SK-N-SH (cell line): ENCODE measurements at regions not wholly inside any gene's neighbourhood (a gene's known extent, or its start where the extent isn't known, plus 50 kb on each side); places are given as distances from the start of the nearest gene placed in this dataset.

Experiments used
- CTCF ChIA-PET: fragments of 300-600, 350-600 bp; formaldehyde crosslinking; extraction: SDS; loops from one replicate; lab custom pipeline; 2021; lab: Yijun Ruan, JAX
- POLR2A ChIA-PET: fragments of 350-600 bp; sonication (Branson Sonifier 250); formaldehyde crosslinking; extraction: SDS; loops from one replicate; lab custom pipeline; 2020; ENCODE audit warnings: antibody characterized with exemption, inconsistent platforms; lab: Yijun Ruan, JAX
- DNase-seq: peaks from one replicate; pipeline ENCODE4 v3.0.0; 2012
- H2AFZ ChIP-seq: fragments of 200-600 bp; sonication (generic); 2 replicates; pipeline ENCODE4 v1.8.1; 2016; ENCODE audit warnings: antibody characterized with exemption, mild to moderate bottlenecking, low read depth
- H3F3A ChIP-seq: fragments of 200-600 bp; sonication (generic); replicated peaks from 2 replicates; pipeline ENCODE3; 2016; ENCODE audit warnings: antibody characterized with exemption, mild to moderate bottlenecking; ENCODE audit not compliant: insufficient read depth
- H3K27ac ChIP-seq, 2 experiments: fragments of 200-500 bp in 1 of 2; fragments of 200-600 bp in 1 of 2; sonication (Bioruptor generic) in 1 of 2; sonication (generic), shearing (Covaris generic) in 1 of 2; 2 replicates each; pipeline versions ENCODE4 v1.5.1 to v1.6.1; 2014 to 2016; ENCODE audit warnings: low read depth in 2 of 2, inconsistent platforms in 1 of 2, low read length in 1 of 2, mild to moderate bottlenecking in 1 of 2, mixed read lengths in 1 of 2
- H3K27me3 ChIP-seq: fragments of 200-600 bp; sonication (generic), shearing (Covaris generic); 2 replicates; pipeline ENCODE4 v1.6.1; 2016; ENCODE audit warnings: mixed run types; ENCODE audit not compliant: insufficient read depth
- H3K36me3 ChIP-seq, 2 experiments: fragments of 200-500 bp in 1 of 2; fragments of 200-600 bp in 1 of 2; sonication (Bioruptor generic) in 1 of 2; sonication (generic) in 1 of 2; replicated peaks in 1 of 2; 2 replicates each; pipeline versions ENCODE3 to v1.5.1; 2014 to 2016; ENCODE audit warnings: low read length in 1 of 2, mild to moderate bottlenecking in 1 of 2; ENCODE audit not compliant: insufficient read depth in 2 of 2, control insufficient read depth in 1 of 2
- H3K4me1 ChIP-seq, 2 experiments: fragments of 200-500 bp in 1 of 2; fragments of 200-600 bp in 1 of 2; sonication (Bioruptor generic) in 1 of 2; sonication (generic), shearing (Covaris generic) in 1 of 2; 2 replicates each; pipeline versions ENCODE4 v1.5.1 to v1.6.1; 2014 to 2016; ENCODE audit warnings: low read depth in 1 of 2, low read length in 1 of 2, mixed run types in 1 of 2; ENCODE audit not compliant: insufficient read depth in 2 of 2, control insufficient read depth in 1 of 2
- H3K4me2 ChIP-seq: fragments of 200-600 bp; sonication (generic), shearing (Covaris generic); 2 replicates; pipeline ENCODE4 v1.6.1; 2017; ENCODE audit warnings: mixed run types
- H3K4me3 ChIP-seq, 2 experiments: fragments of 200-500 bp in 1 of 2; fragments of 200-600 bp in 1 of 2; sonication (Bioruptor generic) in 1 of 2; sonication (generic), shearing (Covaris generic) in 1 of 2; 2 replicates each; pipeline versions ENCODE4 v1.5.1 to v1.8.1; 2014 to 2016; ENCODE audit warnings: low read depth in 2 of 2, inconsistent platforms in 1 of 2, low read length in 1 of 2, mild to moderate bottlenecking in 1 of 2, mixed read lengths in 1 of 2, moderate library complexity in 1 of 2
- H3K79me2 ChIP-seq: fragments of 200-600 bp; sonication (generic); 2 replicates; pipeline ENCODE4 v1.8.1; 2017; ENCODE audit warnings: mild to moderate bottlenecking; ENCODE audit not compliant: insufficient read depth
- H3K9ac ChIP-seq: fragments of 200-600 bp; sonication (generic); 2 replicates; pipeline ENCODE4 v1.6.1; 2017; ENCODE audit warnings: mixed run types
- H3K9me2 ChIP-seq: fragments of 200-600 bp; sonication (generic); 2 replicates; pipeline ENCODE4 v1.6.1; 2017; ENCODE audit warnings: mixed run types
- H3K9me3 ChIP-seq: fragments of 200-600 bp; sonication (generic); 2 replicates; pipeline ENCODE4 v1.6.1; 2017; ENCODE audit warnings: mixed run types, mild to moderate bottlenecking, moderate library complexity
- H4K20me1 ChIP-seq: fragments of 200-600 bp; sonication (generic); 2 replicates; pipeline ENCODE4 v1.6.1; 2017; ENCODE audit warnings: mild to moderate bottlenecking, mixed run types; ENCODE audit not compliant: insufficient read depth
- CHD2 ChIP-seq: fragments of 150-350 bp; IDR thresholded peaks from 2 replicates; pipeline ENCODE4 v1.6.1; 2018; ENCODE audit warnings: low read length; ENCODE audit not compliant: partially characterized antibody
- EZH2phosphoT487 ChIP-seq: fragments of 200-600 bp; sonication (generic); IDR thresholded peaks from 2 replicates; pipeline ENCODE4 v1.6.1; 2017; ENCODE audit warnings: low read depth, mixed run types, mild to moderate bottlenecking, antibody characterized with exemption, moderate library complexity, borderline replicate concordance
- FOSL2 ChIP-seq: IDR thresholded peaks from 2 replicates; pipeline ENCODE4 v1.4.0; 2012; ENCODE audit warnings: low read depth, mild to moderate bottlenecking, moderate library complexity, borderline replicate concordance
- FOXJ3 ChIP-seq: sonication (generic); formaldehyde crosslinking; IDR thresholded peaks from 2 replicates; pipeline ENCODE4 v1.5.1; 2020; ENCODE audit warnings: mild to moderate bottlenecking, missing genetic modification reagents
- GABPA ChIP-seq: IDR thresholded peaks from 2 replicates; pipeline ENCODE4 v1.4.0; 2012; ENCODE audit warnings: low read depth, mild to moderate bottlenecking
- GATA2 ChIP-seq: sonication (generic); formaldehyde crosslinking; IDR thresholded peaks from 2 replicates; pipeline ENCODE4 v1.5.0; 2020; ENCODE audit warnings: mild to moderate bottlenecking, missing genetic modification reagents
- IRF3 ChIP-seq: fragments of 150-350 bp; IDR thresholded peaks from 2 replicates; pipeline ENCODE4 v1.6.1; 2016; ENCODE audit warnings: mild to moderate bottlenecking, low read depth, low read length
- JUND ChIP-seq: IDR thresholded peaks from 2 replicates; pipeline ENCODE4 v1.4.0; 2012
- MAX ChIP-seq: IDR thresholded peaks from 2 replicates; pipeline ENCODE4 v1.4.0; 2012; ENCODE audit warnings: low read depth
- MXI1 ChIP-seq: IDR thresholded peaks from 2 replicates; pipeline ENCODE4 v1.6.1; 2012; ENCODE audit warnings: mild to moderate bottlenecking, low read depth, low read length, improper control_type of control experiment
- NFIC ChIP-seq: IDR thresholded peaks from 2 replicates; pipeline ENCODE4 v1.4.0; 2012; ENCODE audit warnings: borderline replicate concordance
- NRF1 ChIP-seq: IDR thresholded peaks from 2 replicates; pipeline ENCODE4 v1.6.1; 2012; ENCODE audit warnings: low read depth, mild to moderate bottlenecking, low read length
- PBX3 ChIP-seq: IDR thresholded peaks from 2 replicates; pipeline ENCODE4; 2012
- POLR2AphosphoS5 ChIP-seq: IDR thresholded peaks from 2 replicates; pipeline ENCODE4 v1.6.1; 2012; ENCODE audit warnings: low read depth, low read length
- RAD21 ChIP-seq: IDR thresholded peaks from 2 replicates; pipeline ENCODE4 v1.6.1; 2012; ENCODE audit warnings: mild to moderate bottlenecking, low read length
- RFX5 ChIP-seq: IDR thresholded peaks from 2 replicates; pipeline ENCODE4 v1.6.1; 2012; ENCODE audit warnings: mild to moderate bottlenecking, improper control_type of control experiment, low read length
- RXRA ChIP-seq: IDR thresholded peaks from 2 replicates; pipeline ENCODE4 v1.4.0; 2012; ENCODE audit warnings: low read depth, mild to moderate bottlenecking, borderline replicate concordance
- SMC3 ChIP-seq: IDR thresholded peaks from 2 replicates; pipeline ENCODE4 v1.6.1; 2012; ENCODE audit warnings: low read depth, low read length, improper control_type of control experiment
- TAF1 ChIP-seq: IDR thresholded peaks from 2 replicates; pipeline ENCODE4 v1.6.1; 2012; ENCODE audit warnings: low read depth, mild to moderate bottlenecking, low read length, moderate library complexity, borderline replicate concordance
- TCF12 ChIP-seq: IDR thresholded peaks from 2 replicates; pipeline ENCODE4 v1.4.0; 2012
- TEAD4 ChIP-seq: IDR thresholded peaks from 2 replicates; pipeline ENCODE4 v1.4.0; 2012; ENCODE audit warnings: mild to moderate bottlenecking, borderline replicate concordance; ENCODE audit not compliant: insufficient read depth
- USF1 ChIP-seq: IDR thresholded peaks from 2 replicates; pipeline ENCODE4 v1.4.0; 2012; ENCODE audit warnings: low read depth, borderline replicate concordance
- YY1 ChIP-seq: IDR thresholded peaks from 2 replicates; pipeline ENCODE4 v1.4.0; 2012; ENCODE audit warnings: low read depth, mild to moderate bottlenecking
- WGBS: methylation state at CpG from one replicate; pipeline ENCODE4 v1.1.6; 2017; ENCODE audit warnings: low lambda C conversion rate; 5-methylcytosine and 5-hydroxymethylcytosine counted together
- TF ChIP-seq, protein P1 (sequence below): fragments of 150-350 bp; IDR thresholded peaks from 2 replicates; pipeline ENCODE4 v1.6.1; 2017; ENCODE audit warnings: antibody characterized with exemption, low read length, low read depth, borderline replicate concordance

GRCh38 chr2:114213808-114214207 is 228.6 kb upstream of the DPP10 start:
- Histone ChIP-seq H3K4me2 (no peak overlapping the region), H3K79me2 (no peaks in the 10 kb centered on the region), H3K36me3 (no peaks in the 10 kb centered on the region), H3K4me3 (no peak overlapping the region), H3K27ac (no peak overlapping the region), H3F3A (no peaks in the 10 kb centered on the region), H3K9ac (no peak overlapping the region), H3K4me1 (no peaks in the 10 kb centered on the region), H3K9me2 (no peaks in the 10 kb centered on the region), H3K9me3 (no peaks in the 10 kb centered on the region), H4K20me1 (no peaks in the 10 kb centered on the region), H3K27me3 (no peaks in the 10 kb centered on the region), H2AFZ (no peak overlapping the region)
- ChIA-PET CTCF (no interaction called here), POLR2A (no interaction called here)
- TF ChIP-seq GABPA (no peak), MAX (no peak), NFIC (no peak), MXI1 (no peak), SMC3 (no peak), FOSL2 (no peak), FOXJ3 (CRISPR knock-in tag) (no peak), USF1 (no peak), POLR2AphosphoS5 (no peak), TCF12 (no peak), TEAD4 (no peak), RFX5 (no peak), GATA2 (no peak), TAF1 (no peak), NRF1 (no peak), YY1 (no peak), JUND (no peak)
- WGBS = 4% methylated on average over 3 of the region's 3 CpGs
- no peak for DNase-seq

DNA sequence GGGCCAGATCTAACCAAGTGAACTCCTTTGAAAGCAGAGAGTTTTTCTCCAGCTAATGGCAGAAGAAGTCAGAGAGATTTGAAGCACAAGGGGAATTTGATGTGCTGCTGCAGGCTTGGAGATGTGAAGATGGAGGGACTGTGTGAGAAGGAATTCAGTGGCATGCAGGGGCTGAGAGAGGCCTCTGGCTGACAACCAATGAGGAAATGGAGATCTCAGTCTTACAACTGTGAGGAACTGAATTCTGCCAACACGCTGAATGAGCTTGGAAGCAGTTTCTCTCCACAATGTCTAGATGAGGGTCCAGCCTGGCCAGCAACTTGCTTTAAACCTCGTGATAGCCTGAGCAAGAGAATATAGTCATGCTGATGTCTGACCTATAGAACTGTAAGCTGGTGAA is 224.1 kb upstream of the DPP10 start:
- no peaks in the 10 kb centered on the region for H3K79me2 ChIP-seq
- no peak overlapping the region for H2AFZ ChIP-seq
- no peak overlapping the region for H3K4me3 ChIP-seq
- H3K27me3 ChIP-seq = no peaks in the 10 kb centered on the region
- TF ChIP-seq TAF1 = no peak
- no peak for TF ChIP-seq RAD21
- no peak for TF ChIP-seq EZH2phosphoT487
- TF ChIP-seq RFX5 = no peak
- TF ChIP-seq RXRA = no peak
- TF ChIP-seq, protein P1, sequence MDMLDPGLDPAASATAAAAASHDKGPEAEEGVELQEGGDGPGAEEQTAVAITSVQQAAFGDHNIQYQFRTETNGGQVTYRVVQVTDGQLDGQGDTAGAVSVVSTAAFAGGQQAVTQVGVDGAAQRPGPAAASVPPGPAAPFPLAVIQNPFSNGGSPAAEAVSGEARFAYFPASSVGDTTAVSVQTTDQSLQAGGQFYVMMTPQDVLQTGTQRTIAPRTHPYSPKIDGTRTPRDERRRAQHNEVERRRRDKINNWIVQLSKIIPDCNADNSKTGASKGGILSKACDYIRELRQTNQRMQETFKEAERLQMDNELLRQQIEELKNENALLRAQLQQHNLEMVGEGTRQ = no peak
- TF ChIP-seq GABPA = no peak
- TF ChIP-seq MXI1 = no peak
- TF ChIP-seq PBX3 = no peak
- no peak for TF ChIP-seq TEAD4
- TF ChIP-seq NRF1 = no peak
- no peak for TF ChIP-seq SMC3
- TF ChIP-seq IRF3 = no peak
- TF ChIP-seq JUND = no peak
- TF ChIP-seq CHD2 = no peak
- no peak for TF ChIP-seq USF1
- TF ChIP-seq MAX = no peak
- TF ChIP-seq, all 33 proteins: peak for 0
- Histone ChIP-seq H3K27ac (no peak overlapping the region), H4K20me1 (no peaks in the 10 kb centered on the region), H3K4me2 (no peak overlapping the region), H3K36me3 (no peaks in the 10 kb centered on the region), H3K9me3 (no peaks in the 10 kb centered on the region), H3F3A (no peaks in the 10 kb centered on the region), H3K9ac (no peak overlapping the region), H3K9me2 (no peaks in the 10 kb centered on the region), H3K4me1 (no peaks in the 10 kb centered on the region)
- DNase-seq = no peak
- WGBS = 0% methylated on average over 1 of the region's 2 CpGs
- ChIA-PET POLR2A (no interaction called here), CTCF (no interaction called here)
